Skeletal muscle tissue (tissue), 3 donors: ENCODE measurements at regions not wholly inside any gene's neighbourhood (a gene's known extent, or its start where the extent isn't known, plus 50 kb on each side); places are given as distances from the start of the nearest gene placed in this dataset.

Experiments
- H3K27ac ChIP-seq: one replicate; pipeline ENCODE4 v1.7.0; 2013; ENCODE audit warnings: mild to moderate bottlenecking, low read depth, low read length, inconsistent platforms
- H3K27me3 ChIP-seq, 3 donors: one replicate each; pipeline ENCODE4 v1.7.0; 2013; ENCODE audit warnings: low read length in 3 of 3; ENCODE audit not compliant: control insufficient read depth in 3 of 3, insufficient read depth in 3 of 3
- H3K36me3 ChIP-seq, 3 donors: one replicate each; pipeline ENCODE4 v1.7.0; 2013; ENCODE audit warnings: low read length in 3 of 3; ENCODE audit not compliant: control insufficient read depth in 3 of 3, insufficient read depth in 3 of 3
- H3K4me1 ChIP-seq, 3 donors: one replicate each; pipeline ENCODE4 v1.7.0; 2013; ENCODE audit warnings: low read length in 3 of 3, mild to moderate bottlenecking in 3 of 3; ENCODE audit not compliant: control insufficient read depth in 3 of 3, insufficient read depth in 3 of 3
- H3K4me3 ChIP-seq, 3 donors: one replicate each; pipeline ENCODE4 v1.7.0; 2013; ENCODE audit warnings: low read length in 3 of 3
- H3K9ac ChIP-seq, 3 donors: one replicate each; pipeline ENCODE4 v1.7.0; 2013; ENCODE audit warnings: low read length in 3 of 3, mild to moderate bottlenecking in 3 of 3, moderate library complexity in 2 of 3, low read depth in 1 of 3
- H3K9me3 ChIP-seq, 3 donors: one replicate each; pipeline ENCODE4 v1.7.0; 2013; ENCODE audit warnings: low read length in 3 of 3; ENCODE audit not compliant: control insufficient read depth in 3 of 3
- donor health status: Osteomylitis.

DNA sequence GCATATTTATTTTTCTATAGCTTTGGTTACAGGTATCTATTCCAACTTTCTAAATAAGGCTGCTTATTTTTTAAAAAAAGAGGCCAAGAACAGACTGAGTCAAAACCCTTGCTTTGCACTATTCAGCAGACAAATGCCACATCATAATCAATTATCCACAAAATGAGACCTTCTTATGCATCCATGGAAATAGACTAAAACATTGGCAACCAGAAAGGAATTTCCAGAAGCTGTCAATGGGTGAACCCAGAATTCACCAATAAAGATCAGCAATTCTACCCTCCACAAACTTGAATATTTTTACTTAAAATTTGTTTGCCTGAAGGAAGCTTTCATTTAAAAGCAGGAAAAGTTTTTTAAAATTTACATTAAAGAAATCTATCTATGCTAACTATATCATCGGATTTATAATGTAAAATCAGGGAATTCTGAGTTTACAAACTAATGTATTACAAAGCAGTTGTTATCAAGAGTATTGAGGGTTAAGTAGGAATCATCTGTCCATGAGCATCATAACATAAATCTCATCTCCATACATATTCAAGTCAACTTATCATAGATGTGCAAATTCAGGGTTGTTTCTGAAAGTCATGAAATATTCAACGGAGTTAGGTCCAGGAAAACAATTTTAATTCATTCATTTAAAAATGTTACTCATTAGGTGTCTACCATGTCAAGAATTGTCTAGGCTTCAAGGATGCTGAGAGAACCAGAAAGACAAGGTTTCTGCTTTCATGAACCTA, 548.0 kb downstream of the SATB2 start:
- H3K4me1 ChIP-seq, result no peaks in the 10 kb centered on the region
- H3K4me3 ChIP-seq, result no peak overlapping the region
- H3K9me3 ChIP-seq, result no peaks in the 10 kb centered on the region
- no peak overlapping the region for H3K9ac ChIP-seq
- H3K27ac ChIP-seq, result no peak overlapping the region
- no peaks in the 10 kb centered on the region for H3K36me3 ChIP-seq
- no peaks in the 10 kb centered on the region for H3K27me3 ChIP-seq

DNA sequence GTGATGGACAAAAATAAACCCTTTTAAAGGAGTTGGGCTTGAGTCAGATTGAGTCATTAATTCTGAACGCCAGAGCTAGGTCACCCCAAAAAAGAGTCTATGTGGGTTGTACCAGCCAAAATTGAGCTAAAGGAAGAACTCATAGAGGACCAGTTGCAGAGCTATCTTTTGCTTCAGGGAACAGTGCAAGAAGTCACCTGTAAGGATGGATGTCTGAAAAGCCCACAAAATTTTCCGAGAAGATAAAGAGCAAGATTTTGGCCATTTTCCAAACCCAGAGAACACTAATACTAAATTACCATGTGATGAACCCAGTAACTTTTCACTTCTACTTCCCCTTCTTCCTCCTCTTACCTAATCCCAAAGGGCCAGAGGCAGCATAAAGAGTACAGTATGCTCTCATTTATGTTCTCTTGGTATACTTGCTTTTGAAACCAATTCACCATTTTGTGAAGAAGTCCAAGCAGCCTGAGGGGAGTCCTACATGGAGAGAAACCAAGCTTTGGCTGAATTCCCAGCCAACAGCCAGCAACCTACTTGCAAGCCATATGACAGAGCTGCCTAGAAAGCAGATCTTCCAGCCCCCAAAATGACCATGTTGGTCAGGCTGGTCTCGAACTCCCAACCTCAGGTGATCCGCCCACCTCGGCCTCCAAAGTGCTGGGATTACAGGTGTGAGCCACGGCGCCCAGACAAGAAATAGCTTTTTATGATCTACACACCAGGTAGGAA, 551.7 kb downstream of the SATB2 start:
- Histone ChIP-seq H3K36me3 (no peaks in the 10 kb centered on the region), H3K9me3 (no peaks in the 10 kb centered on the region), H3K27me3 (no peaks in the 10 kb centered on the region), H3K9ac (no peak overlapping the region), H3K27ac (no peak overlapping the region), H3K4me1 (no peaks in the 10 kb centered on the region), H3K4me3 (no peak overlapping the region)

DNA sequence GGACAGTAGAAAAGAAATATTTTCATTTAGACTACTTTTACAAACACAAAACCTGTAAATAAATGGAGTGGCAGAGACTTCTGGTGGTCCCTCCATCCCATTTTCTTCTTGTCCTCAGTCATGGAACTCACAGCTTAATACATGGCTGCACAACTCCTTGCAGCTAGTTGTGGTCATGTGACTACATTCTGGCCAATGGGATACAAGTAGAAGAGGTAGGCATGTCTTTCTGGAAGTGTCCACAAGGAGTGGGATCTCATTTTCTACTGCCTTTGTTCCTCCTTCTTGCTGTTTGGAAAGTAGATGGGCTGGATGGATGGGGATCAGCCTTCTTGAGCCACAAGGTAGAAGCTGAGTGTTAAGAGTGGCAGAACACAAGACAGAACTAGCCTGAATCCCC, 555.8 kb downstream of the SATB2 start:
- no peak overlapping the region for H3K4me3 ChIP-seq
- H3K9me3 ChIP-seq, result no peaks in the 10 kb centered on the region
- no peak overlapping the region for H3K9ac ChIP-seq
- H3K4me1 ChIP-seq, result no peaks in the 10 kb centered on the region
- H3K36me3 ChIP-seq, result no peaks in the 10 kb centered on the region
- H3K27ac ChIP-seq, result no peak overlapping the region
- H3K27me3 ChIP-seq, result no peaks in the 10 kb centered on the region

DNA sequence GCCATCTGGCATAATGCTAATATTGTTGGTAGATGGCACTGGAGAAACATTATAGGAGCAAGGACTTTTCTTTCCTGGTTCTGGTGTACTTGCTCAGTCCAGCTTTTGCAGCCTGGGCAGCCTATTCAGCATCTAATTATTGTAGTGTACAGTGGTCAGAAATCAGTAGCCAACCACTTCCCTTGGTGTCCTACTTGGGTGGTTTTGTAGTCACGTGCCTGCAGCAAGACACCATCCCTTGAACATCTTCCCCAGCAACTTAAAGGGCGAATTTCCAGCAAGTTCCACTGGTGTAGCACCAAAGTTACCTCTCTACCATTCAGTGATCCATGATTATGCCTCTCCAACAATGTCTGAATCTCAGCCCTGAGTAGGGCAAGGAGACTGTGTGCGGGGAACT, 557.6 kb downstream of the SATB2 start:
- H3K36me3 ChIP-seq, result no peaks in the 10 kb centered on the region
- H3K27ac ChIP-seq, result no peak overlapping the region
- no peak overlapping the region for H3K9ac ChIP-seq
- no peaks in the 10 kb centered on the region for H3K9me3 ChIP-seq
- no peaks in the 10 kb centered on the region for H3K27me3 ChIP-seq
- H3K4me3 ChIP-seq, result no peak overlapping the region
- H3K4me1 ChIP-seq, result no peaks in the 10 kb centered on the region

DNA sequence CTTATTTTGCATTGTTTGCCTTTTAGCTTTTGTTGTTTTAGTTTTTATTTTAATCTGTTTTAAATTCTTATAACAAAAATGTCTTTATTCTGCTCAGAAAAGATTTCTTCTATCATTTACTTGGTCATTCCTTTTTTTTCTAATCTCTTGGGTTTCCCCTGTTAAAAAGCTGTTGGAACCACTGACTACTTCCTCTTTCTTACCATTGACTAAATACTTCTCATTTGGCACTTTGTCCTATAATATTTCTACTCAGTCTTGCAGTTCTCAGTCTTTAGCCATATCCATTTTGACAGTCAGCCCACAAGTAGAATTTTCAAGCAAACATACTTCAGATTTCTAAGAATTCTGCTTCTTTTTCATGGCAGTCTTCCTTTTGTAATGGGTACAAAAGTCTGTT, 567.2 kb downstream of the SATB2 start:
- Histone ChIP-seq H3K9ac (no peak overlapping the region), H3K4me1 (no peaks in the 10 kb centered on the region), H3K36me3 (no peaks in the 10 kb centered on the region), H3K27ac (no peak overlapping the region), H3K27me3 (peaks cover 0 to 3% (median 0%) of the 10 kb centered on the region in 3 donors), H3K9me3 (no peaks in the 10 kb centered on the region), H3K4me3 (no peak overlapping the region)

DNA sequence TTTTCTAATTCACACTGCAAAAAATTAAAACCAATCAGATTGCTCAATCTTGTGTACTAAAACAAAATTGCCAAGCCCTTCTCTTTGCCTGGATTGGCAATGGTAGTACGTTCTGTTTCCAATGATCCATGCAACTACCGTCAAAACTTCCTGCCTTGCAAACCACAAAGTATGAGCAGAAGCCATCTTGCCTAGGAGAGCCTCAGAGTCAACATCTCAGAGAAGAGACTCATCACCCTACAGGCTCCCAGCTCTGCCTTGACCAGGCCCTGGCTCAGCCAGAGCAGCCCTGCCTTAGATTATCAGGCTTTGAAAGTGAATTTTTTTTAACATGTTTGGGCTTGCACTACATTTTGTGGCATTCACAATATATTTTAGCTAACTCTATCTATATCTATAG, 574.1 kb downstream of the SATB2 start:
- Histone ChIP-seq H3K9ac (no peak overlapping the region), H3K4me1 (no peaks in the 10 kb centered on the region), H3K9me3 (no peaks in the 10 kb centered on the region), H3K4me3 (no peak overlapping the region), H3K27ac (no peak overlapping the region), H3K27me3 (no peaks in the 10 kb centered on the region), H3K36me3 (no peaks in the 10 kb centered on the region)

DNA sequence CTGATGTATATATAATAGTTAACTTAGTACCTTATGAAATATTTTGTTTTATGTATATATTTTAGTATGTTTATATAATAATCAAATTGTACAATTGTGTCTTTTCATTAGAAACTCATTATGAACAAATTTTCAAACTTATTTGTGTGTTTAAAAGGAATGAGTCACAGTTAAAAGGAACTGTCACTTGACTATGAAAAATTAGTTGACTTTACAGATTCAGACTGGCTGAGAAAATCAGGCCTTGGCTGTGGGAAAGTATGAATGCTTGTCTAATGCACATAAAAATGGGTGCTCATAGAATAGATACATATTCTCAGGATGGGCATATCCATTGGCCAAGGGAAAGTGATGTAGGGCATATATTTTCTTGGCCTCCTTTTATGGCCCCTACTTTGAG, 576.8 kb downstream of the SATB2 start:
- Histone ChIP-seq H3K9ac (no peak overlapping the region), H3K4me1 (no peaks in the 10 kb centered on the region), H3K27me3 (no peaks in the 10 kb centered on the region), H3K36me3 (no peaks in the 10 kb centered on the region), H3K9me3 (no peaks in the 10 kb centered on the region), H3K27ac (no peak overlapping the region), H3K4me3 (no peak overlapping the region)

DNA sequence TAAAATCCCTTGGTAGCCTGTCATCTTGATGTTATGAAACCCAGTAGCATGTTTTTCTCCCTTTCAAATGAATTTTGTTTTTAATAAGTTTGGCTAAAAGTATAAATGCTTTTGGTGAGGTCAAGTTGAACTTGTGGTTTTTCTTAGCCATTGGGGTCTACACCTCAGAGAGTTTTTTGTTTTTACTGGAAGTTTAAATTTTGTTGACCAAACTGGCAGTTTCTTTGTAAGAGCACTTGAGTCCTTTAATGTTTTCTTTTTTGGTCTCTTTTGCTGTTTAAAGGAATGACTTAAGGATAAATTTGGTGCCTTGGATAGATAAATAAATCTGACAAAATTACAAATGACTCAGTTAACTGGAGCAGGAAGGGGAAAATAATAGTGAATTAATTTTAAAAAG, 577.3 kb downstream of the SATB2 start:
- Histone ChIP-seq H3K36me3 (no peaks in the 10 kb centered on the region), H3K9ac (no peak overlapping the region), H3K9me3 (no peaks in the 10 kb centered on the region), H3K4me3 (no peak overlapping the region), H3K27ac (no peak overlapping the region), H3K4me1 (no peaks in the 10 kb centered on the region), H3K27me3 (no peaks in the 10 kb centered on the region)

DNA sequence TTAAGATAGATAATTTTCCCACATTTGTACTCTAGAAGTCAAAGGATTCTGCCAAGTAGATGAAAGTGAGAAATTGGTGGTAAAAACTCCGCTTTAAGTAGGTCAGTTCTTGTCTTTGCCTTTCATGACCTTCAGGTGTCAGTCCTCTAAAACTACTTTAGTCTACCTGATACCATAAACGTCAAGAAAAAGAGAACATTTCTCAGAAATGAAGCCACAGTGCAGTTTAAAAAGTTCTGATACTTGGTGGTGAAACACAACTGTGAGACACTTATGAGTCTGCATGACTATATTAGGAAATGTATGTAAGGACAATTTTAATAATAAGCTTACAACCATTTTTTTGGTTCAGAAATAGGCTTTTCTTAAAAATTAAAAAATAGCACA, 583.3 kb downstream of the SATB2 start:
- Histone ChIP-seq H3K36me3 (no peaks in the 10 kb centered on the region), H3K9me3 (no peaks in the 10 kb centered on the region), H3K4me1 (no peaks in the 10 kb centered on the region), H3K27me3 (no peaks in the 10 kb centered on the region), H3K9ac (no peak overlapping the region), H3K4me3 (no peak overlapping the region), H3K27ac (no peak overlapping the region)

DNA sequence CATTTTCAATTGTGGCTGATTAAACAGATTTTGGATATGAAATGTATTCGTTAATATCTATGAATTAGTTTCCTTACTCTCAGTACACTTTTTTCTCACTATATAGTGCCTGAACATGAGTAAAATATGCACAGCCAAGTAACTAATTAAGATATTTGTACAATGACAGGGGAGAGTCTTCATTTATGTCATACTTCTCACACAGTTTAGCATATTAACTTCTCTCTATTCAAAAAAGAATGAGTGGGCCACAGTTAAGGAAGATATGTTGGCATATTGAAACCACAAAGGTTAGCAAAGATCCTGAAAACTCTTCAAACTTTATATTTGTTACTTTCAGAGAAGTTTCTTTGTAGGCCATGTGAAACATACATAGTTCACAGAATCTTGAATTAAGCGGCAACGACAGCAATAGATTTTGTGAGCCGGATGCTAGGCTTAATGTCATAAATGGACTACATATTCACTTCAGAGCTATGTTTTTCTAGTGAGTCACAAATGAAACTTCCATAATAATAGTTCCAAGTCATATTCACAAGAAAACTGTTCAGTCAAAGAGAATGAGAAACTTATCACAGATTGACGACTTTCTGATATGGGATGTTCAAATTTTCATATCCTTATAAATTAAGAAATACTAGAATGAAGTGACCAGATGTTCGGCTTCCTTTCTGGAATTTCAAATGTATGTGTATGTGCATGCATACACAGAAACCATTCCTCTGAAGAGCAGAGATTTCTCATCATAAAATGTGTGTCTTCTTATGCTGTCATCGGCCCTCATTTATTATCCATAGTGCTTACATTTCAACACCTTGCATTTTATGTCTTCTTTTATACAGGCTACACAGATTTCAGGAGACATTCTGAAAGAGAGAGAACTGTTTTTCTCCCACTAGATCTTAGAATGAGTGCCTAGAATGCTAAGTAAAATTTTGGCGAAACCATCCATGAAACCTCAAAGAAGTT, 584.0 kb downstream of the SATB2 start:
- H3K9ac ChIP-seq, result no peak overlapping the region
- no peaks in the 10 kb centered on the region for H3K36me3 ChIP-seq
- H3K4me1 ChIP-seq, result no peaks in the 10 kb centered on the region
- no peaks in the 10 kb centered on the region for H3K27me3 ChIP-seq
- H3K9me3 ChIP-seq, result no peaks in the 10 kb centered on the region
- no peak overlapping the region for H3K4me3 ChIP-seq
- no peak overlapping the region for H3K27ac ChIP-seq
